Naive thymus-derived CD4-positive, alpha-beta T cell (primary cell): ENCODE measurements at regions not wholly inside any gene's neighbourhood (a gene's known extent, or its start where the extent isn't known, plus 50 kb on each side); places are given as distances from the start of the nearest gene placed in this dataset.

Experiments used
- ATAC-seq: fragments of 150-1000 bp; cut with Tn5 transposase; 2 replicates; pipeline ENCODE4 v1.10.0; 2021; ENCODE audit warnings: mild to moderate bottlenecking, moderate library complexity
- CTCF ChIA-PET: fragments of 350-600 bp; sonication (Branson Sonifier 250); formaldehyde crosslinking; loops from one replicate; lab custom pipeline; 2021; ENCODE audit warnings: antibody characterized with exemption; lab: Charles Lee
- POLR2A ChIA-PET: fragments of 350-600 bp; sonication (Branson Sonifier 250); formaldehyde crosslinking; loops from one replicate; lab custom pipeline; 2021; ENCODE audit warnings: antibody characterized with exemption, inconsistent platforms; lab: Charles Lee
- DNase-seq, 9 donors: peaks; one replicate each; pipeline versions ENCODE4 v3.0.0 to v3.0.0-alpha.2; 2020 to 2022; ENCODE audit warnings: mixed read lengths in 1 of 9
- H3K27ac ChIP-seq: one replicate; pipeline ENCODE4 v1.7.0; 2013; ENCODE audit warnings: mild to moderate bottlenecking, low read depth, low read length, moderate library complexity
- H3K27me3 ChIP-seq, 2 donors: one replicate each; pipeline ENCODE4 v1.7.0; 2013; ENCODE audit warnings: low read length in 2 of 2, mild to moderate bottlenecking in 2 of 2, moderate library complexity in 2 of 2; ENCODE audit not compliant: control insufficient read depth in 2 of 2, insufficient read depth in 2 of 2
- H3K36me3 ChIP-seq, 3 experiments: 1 replicate in 2 of 3; 2 replicates in 1 of 3; pipeline ENCODE4 v1.7.0; 2013; ENCODE audit warnings: low read length in 3 of 3, mild to moderate bottlenecking in 3 of 3, moderate library complexity in 1 of 3; ENCODE audit not compliant: insufficient read depth in 3 of 3, control insufficient read depth in 2 of 3
- H3K4me1 ChIP-seq, 2 donors: one replicate each; pipeline ENCODE4 v1.7.0; 2013; ENCODE audit warnings: low read length in 2 of 2, mild to moderate bottlenecking in 2 of 2, moderate library complexity in 1 of 2; ENCODE audit not compliant: control insufficient read depth in 2 of 2, insufficient read depth in 2 of 2
- H3K4me3 ChIP-seq: 2 replicates; pipeline ENCODE4 v1.7.0; 2013; ENCODE audit warnings: mild to moderate bottlenecking, low read length
- H3K9me3 ChIP-seq, 3 experiments: 1 replicate in 2 of 3; 2 replicates in 1 of 3; pipeline ENCODE4 v1.7.0; 2013; ENCODE audit warnings: low read length in 3 of 3; ENCODE audit not compliant: control insufficient read depth in 2 of 3
- H3K27ac Mint-ChIP-seq, 9 donors: one replicate each; pipeline ENCODE4 v1.8.0; 2020 to 2022; ENCODE audit warnings: mixed read lengths in 9 of 9, mild to moderate bottlenecking in 8 of 9, moderate library complexity in 5 of 9, inconsistent platforms in 2 of 9
- H3K27me3 Mint-ChIP-seq, 5 donors: one replicate each; pipeline ENCODE4 v1.8.0; 2021 to 2022; ENCODE audit warnings: mixed read lengths in 5 of 5, mild to moderate bottlenecking in 1 of 5
- H3K36me3 Mint-ChIP-seq, 5 donors: one replicate each; pipeline ENCODE4 v1.8.0; 2020 to 2022; ENCODE audit warnings: mixed read lengths in 5 of 5, mild to moderate bottlenecking in 3 of 5, inconsistent platforms in 1 of 5
- H3K4me1 Mint-ChIP-seq, 7 donors: one replicate each; pipeline ENCODE4 v1.8.0; 2020 to 2022; ENCODE audit warnings: mixed read lengths in 7 of 7, mild to moderate bottlenecking in 3 of 7, inconsistent platforms in 1 of 7
- H3K4me3 Mint-ChIP-seq, 10 donors: one replicate each; pipeline ENCODE4 v1.8.0; 2020 to 2022; ENCODE audit warnings: mild to moderate bottlenecking in 10 of 10, mixed read lengths in 10 of 10, moderate library complexity in 6 of 10, inconsistent platforms in 2 of 10
- H3K9me3 Mint-ChIP-seq, 11 donors: one replicate each; pipeline ENCODE4 v1.8.0; 2020 to 2022; ENCODE audit warnings: mixed read lengths in 11 of 11, mild to moderate bottlenecking in 4 of 11, inconsistent platforms in 1 of 11, moderate library complexity in 1 of 11
- intact Hi-C, 2 donors: fragments of 100-400 bp; cut with micrococcal nuclease; formaldehyde crosslinking; loops; one replicate each; pipeline ENCODE4 v1.15.1; 2023

- Histone ChIP-seq H3K4me1 (no peaks in the 10 kb centered on the region), H3K4me3 (no peak overlapping the region), H3K27me3 (peaks cover 0 to 11% of the 10 kb centered on the region in 2 donors), H3K27ac (no peak overlapping the region), H3K9me3 (no peaks in the 10 kb centered on the region), H3K36me3 (no peaks in the 10 kb centered on the region)
- ATAC-seq (no peak), DNase-seq (no peak)
- intact Hi-C loops, result no loop called here
- CTCF ChIA-PET, result no interaction called here
- no peaks in the 10 kb centered on the region for H3K4me1 Mint-ChIP-seq
- H3K27me3 Mint-ChIP-seq, result peaks cover 51 to 57% (median 54%) of the 10 kb centered on the region in 5 donors
- H3K36me3 Mint-ChIP-seq, result peaks cover 0 to 5% (median 3%) of the 10 kb centered on the region in 5 donors
- no peak overlapping the region for H3K4me3 Mint-ChIP-seq
- no peak overlapping the region for H3K27ac Mint-ChIP-seq
- POLR2A ChIA-PET, result no interaction called here
- H3K9me3 Mint-ChIP-seq, result peaks cover 0 to 7% (median 0%) of the 10 kb centered on the region in 11 donors
Observed at GRCh38 chr7:149686449-149686848, 86.9 kb downstream of the ZNF467 start.

- Mint-ChIP-seq H3K27me3 (peaks cover 50 to 57% (median 54%) of the 10 kb centered on the region in 5 donors), H3K4me3 (no peak overlapping the region), H3K27ac (no peak overlapping the region), H3K36me3 (peaks cover 0 to 9% (median 3%) of the 10 kb centered on the region in 5 donors), H3K9me3 (peaks cover 0 to 7% (median 2%) of the 10 kb centered on the region in 11 donors), H3K4me1 (no peaks in the 10 kb centered on the region)
- POLR2A ChIA-PET, result no interaction called here
- DNase-seq (no peak), ATAC-seq (peak; percentile 20)
- CTCF ChIA-PET, result no interaction called here
- Histone ChIP-seq H3K4me1 (no peaks in the 10 kb centered on the region), H3K27ac (no peak overlapping the region), H3K36me3 (no peaks in the 10 kb centered on the region), H3K4me3 (no peak overlapping the region), H3K27me3 (peaks cover 0 to 9% of the 10 kb centered on the region in 2 donors), H3K9me3 (no peaks in the 10 kb centered on the region)
- intact Hi-C loops, result no loop called here
Observed at GRCh38 chr7:149686011-149686410, 87.4 kb downstream of the ZNF467 start.

- Mint-ChIP-seq H3K27me3 (peaks cover 49 to 57% (median 54%) of the 10 kb centered on the region in 5 donors), H3K4me1 (no peaks in the 10 kb centered on the region), H3K4me3 (no peak overlapping the region), H3K36me3 (peaks cover 0 to 13% (median 5%) of the 10 kb centered on the region in 5 donors), H3K27ac (no peak overlapping the region), H3K9me3 (peaks cover 0 to 11% (median 7%) of the 10 kb centered on the region in 11 donors)
- H3K4me1 ChIP-seq, result no peaks in the 10 kb centered on the region
- H3K27me3 ChIP-seq, result peaks cover 0 to 3% of the 10 kb centered on the region in 2 donors
- no peak overlapping the region for H3K4me3 ChIP-seq
- CTCF ChIA-PET, result no interaction called here
- ATAC-seq (no peak), DNase-seq (no peak)
- no peaks in the 10 kb centered on the region for H3K36me3 ChIP-seq
- H3K9me3 ChIP-seq, result no peaks in the 10 kb centered on the region
- intact Hi-C loops, result no loop called here
- POLR2A ChIA-PET, result no interaction called here
- H3K27ac ChIP-seq, result no peak overlapping the region
Observed at GRCh38 chr7:149685455-149685854, 87.9 kb downstream of the ZNF467 start.

GRCh38 chr7:149683898-149684297 lies 89.5 kb downstream of the ZNF467 start:
- no peaks in the 10 kb centered on the region for H3K36me3 ChIP-seq
- Mint-ChIP-seq H3K4me1 (no peaks in the 10 kb centered on the region), H3K4me3 (no peak overlapping the region), H3K27ac (no peak overlapping the region), H3K27me3 (peaks cover 34 to 54% (median 54%) of the 10 kb centered on the region in 5 donors), H3K36me3 (peaks cover 0 to 12% (median 2%) of the 10 kb centered on the region in 5 donors), H3K9me3 (peaks cover 0 to 21% (median 6%) of the 10 kb centered on the region in 11 donors)
- DNase-seq (no peak), ATAC-seq (no peak)
- intact Hi-C loops, result no loop called here
- H3K9me3 ChIP-seq, result no peaks in the 10 kb centered on the region
- H3K27me3 ChIP-seq, result no peaks in the 10 kb centered on the region
- no peak overlapping the region for H3K27ac ChIP-seq
- CTCF ChIA-PET, result interaction anchor here (0.6 to 0.8 kb wide), 2 partner anchors 43 to 70 kb away, joined by 5 to 6 read pairs; no protein-coding TSS in a partner anchor
- no peak overlapping the region for H3K4me3 ChIP-seq
- no peaks in the 10 kb centered on the region for H3K4me1 ChIP-seq
- POLR2A ChIA-PET, result no interaction called here

GRCh38 chr7:149683181-149683580 lies 90.2 kb downstream of the ZNF467 start:
- POLR2A ChIA-PET, result interaction anchor here (0.6 kb wide), 1 partner anchor 43 kb away, joined by 3 read pairs; no protein-coding TSS in a partner anchor
- Histone ChIP-seq H3K4me1 (no peaks in the 10 kb centered on the region), H3K4me3 (no peak overlapping the region), H3K36me3 (no peaks in the 10 kb centered on the region), H3K9me3 (no peaks in the 10 kb centered on the region), H3K27ac (no peak overlapping the region), H3K27me3 (no peaks in the 10 kb centered on the region)
- no peak for DNase-seq
- Mint-ChIP-seq H3K4me1 (no peaks in the 10 kb centered on the region), H3K27ac (no peak overlapping the region), H3K36me3 (peaks cover 0 to 9% (median 0%) of the 10 kb centered on the region in 5 donors), H3K27me3 (peaks cover 35 to 56% (median 50%) of the 10 kb centered on the region in 5 donors), H3K9me3 (peaks cover 0 to 24% (median 5%) of the 10 kb centered on the region in 11 donors), H3K4me3 (no peak overlapping the region)
- no peak for ATAC-seq
- CTCF ChIA-PET, result interaction anchor here (0.6 kb wide), 1 partner anchor 43 kb away, joined by 6 read pairs; no protein-coding TSS in a partner anchor
- intact Hi-C loops, result no loop called here

GRCh38 chr7:149682038-149682437 lies 91.3 kb downstream of the ZNF467 start:
- Mint-ChIP-seq H3K27me3 (peaks cover 32 to 56% (median 45%) of the 10 kb centered on the region in 5 donors), H3K36me3 (peaks cover 0 to 9% (median 0%) of the 10 kb centered on the region in 5 donors), H3K27ac (no peak overlapping the region), H3K4me1 (no peaks in the 10 kb centered on the region), H3K9me3 (peaks cover 0 to 24% (median 5%) of the 10 kb centered on the region in 11 donors), H3K4me3 (no peak overlapping the region)
- Histone ChIP-seq H3K27ac (no peak overlapping the region), H3K4me3 (no peak overlapping the region), H3K36me3 (no peaks in the 10 kb centered on the region), H3K4me1 (no peaks in the 10 kb centered on the region), H3K27me3 (no peaks in the 10 kb centered on the region), H3K9me3 (no peaks in the 10 kb centered on the region)
- DNase-seq (no peak), ATAC-seq (no peak)
- ChIA-PET POLR2A (no interaction called here), CTCF (no interaction called here)
- intact Hi-C loops, result no loop called here

GRCh38 chr7:149681274-149681673 lies 92.1 kb downstream of the ZNF467 start:
- no peaks in the 10 kb centered on the region for H3K27me3 ChIP-seq
- H3K9me3 ChIP-seq, result no peaks in the 10 kb centered on the region
- no peak for DNase-seq
- peaks cover 0 to 24% (median 5%) of the 10 kb centered on the region in 11 donors for H3K9me3 Mint-ChIP-seq
- H3K27ac ChIP-seq, result no peak overlapping the region
- no peak overlapping the region for H3K27ac Mint-ChIP-seq
- intact Hi-C loops, result no loop called here
- H3K4me3 ChIP-seq, result no peak overlapping the region
- ChIA-PET POLR2A (no interaction called here), CTCF (no interaction called here)
- ATAC-seq, result no peak
- no peaks in the 10 kb centered on the region for H3K4me1 Mint-ChIP-seq
- no peak overlapping the region for H3K4me3 Mint-ChIP-seq
- H3K27me3 Mint-ChIP-seq, result peaks cover 36 to 53% (median 42%) of the 10 kb centered on the region in 5 donors
- H3K36me3 ChIP-seq, result no peaks in the 10 kb centered on the region
- H3K36me3 Mint-ChIP-seq, result peaks cover 0 to 9% (median 0%) of the 10 kb centered on the region in 5 donors
- H3K4me1 ChIP-seq, result no peaks in the 10 kb centered on the region
